B cell (primary cell): ENCODE measurements at regions not wholly inside any gene's neighbourhood (a gene's known extent, or its start where the extent isn't known, plus 50 kb on each side); places are given as distances from the start of the nearest gene placed in this dataset.

Experiments used
- ATAC-seq: fragments of 200-7000 bp; cut with Tn5 transposase; one replicate; pipeline ENCODE4 v1.10.0; 2021; ENCODE audit warnings: low read depth, mild to moderate bottlenecking, moderate number of reproducible peaks, moderate library complexity
- CTCF ChIA-PET: fragments of 350-600 bp; sonication (Branson Sonifier 250); formaldehyde crosslinking; loops from one replicate; lab custom pipeline; 2021; ENCODE audit warnings: antibody characterized with exemption, inconsistent platforms; lab: Charles Lee
- POLR2A ChIA-PET: fragments of 350-600 bp; sonication (Branson Sonifier 250); formaldehyde crosslinking; loops from one replicate; lab custom pipeline; 2021; ENCODE audit warnings: antibody characterized with exemption; lab: Charles Lee
- DNase-seq: peaks from one replicate; pipeline ENCODE4 v3.0.0; 2013
- H2AFZ ChIP-seq: 2 replicates; pipeline ENCODE4 v1.6.1; 2012; ENCODE audit warnings: mild to moderate bottlenecking, low read depth, low read length; ENCODE audit not compliant: insufficient read depth, poor library complexity, severe bottlenecking
- H3K27ac ChIP-seq, 2 donors: 1 replicate in 1 of 2; 2 replicates in 1 of 2; pipeline ENCODE4 v1.5.1; 2012 to 2013; ENCODE audit warnings: low read length in 2 of 2, mild to moderate bottlenecking in 2 of 2, moderate library complexity in 1 of 2
- H3K27me3 ChIP-seq, 4 experiments: fragments of 200-600 bp in 1 of 4; sonication (generic) in 1 of 4; replicated peaks in 1 of 4; 1 replicate in 2 of 4; 2 replicates in 2 of 4; pipeline versions ENCODE4 v1.6.1 to v1.7.0; 2013 to 2016; ENCODE audit warnings: low read length in 3 of 4, mild to moderate bottlenecking in 2 of 4, mixed read lengths in 1 of 4, moderate library complexity in 1 of 4; ENCODE audit not compliant: insufficient read depth in 4 of 4, control insufficient read depth in 3 of 4; ENCODE audit errors: control extremely low read depth in 1 of 4
- H3K36me3 ChIP-seq, 2 experiments: replicated peaks in 1 of 2; 1 replicate in 1 of 2; 2 replicates in 1 of 2; pipeline versions ENCODE4 v1.6.1 to v1.7.1; 2013; ENCODE audit warnings: low read length in 1 of 2; ENCODE audit not compliant: insufficient read depth in 2 of 2, control insufficient read depth in 1 of 2; ENCODE audit errors: control extremely low read depth in 1 of 2, extremely low read depth in 1 of 2
- H3K4me1 ChIP-seq, 2 donors: fragments of 200-600 bp in 1 of 2; sonication (generic) in 1 of 2; 1 replicate in 1 of 2; 2 replicates in 1 of 2; pipeline versions ENCODE4 v1.5.1 to v1.6.1; 2013 to 2017; ENCODE audit warnings: low read length in 2 of 2; ENCODE audit not compliant: control insufficient read depth in 2 of 2, insufficient read depth in 2 of 2
- H3K4me2 ChIP-seq: replicated peaks from 2 replicates; pipeline ENCODE3; 2012; ENCODE audit warnings: mild to moderate bottlenecking, low read depth, low read length; ENCODE audit not compliant: poor library complexity, severe bottlenecking
- H3K4me3 ChIP-seq, 5 experiments: fragments of 200-600 bp in 1 of 5; sonication (generic) in 1 of 5; 1 replicate in 3 of 5; 2 replicates in 2 of 5; pipeline versions ENCODE4 v1.5.1 to v1.7.0; 2011 to 2016; ENCODE audit warnings: low read length in 4 of 5, mild to moderate bottlenecking in 4 of 5, low read depth in 2 of 5, control low read depth in 1 of 5, moderate library complexity in 1 of 5; ENCODE audit not compliant: insufficient read depth in 1 of 5; ENCODE audit errors: control extremely low read depth in 1 of 5, extremely low read depth in 1 of 5
- H3K79me2 ChIP-seq: fragments of 200-600 bp; sonication (generic); one replicate; pipeline ENCODE4 v1.6.0; 2016; ENCODE audit warnings: low read length; ENCODE audit not compliant: control insufficient read depth, insufficient read depth
- H3K9ac ChIP-seq: fragments of 200-600 bp; sonication (generic); 2 replicates; pipeline ENCODE4 v1.6.1; 2017; ENCODE audit warnings: mild to moderate bottlenecking, low read length, moderate library complexity
- H3K9me3 ChIP-seq, 3 donors: one replicate each; pipeline versions ENCODE4 v1.6.1 to v1.7.1; 2013; ENCODE audit warnings: low read length in 2 of 3; ENCODE audit not compliant: control insufficient read depth in 2 of 3, insufficient read depth in 1 of 3; ENCODE audit errors: control extremely low read depth in 1 of 3
- H4K20me1 ChIP-seq: 2 replicates; pipeline ENCODE4 v1.6.0; 2012; ENCODE audit warnings: mild to moderate bottlenecking, low read length; ENCODE audit not compliant: insufficient read depth, control insufficient read depth, poor library complexity, severe bottlenecking
- H3K27ac Mint-ChIP-seq: one replicate; pipeline ENCODE4 v1.8.0; 2021; ENCODE audit warnings: mixed read lengths
- H3K27me3 Mint-ChIP-seq: one replicate; pipeline ENCODE4 v1.8.0; 2021; ENCODE audit warnings: mixed read lengths
- H3K4me1 Mint-ChIP-seq: one replicate; pipeline ENCODE4 v1.8.0; 2021; ENCODE audit warnings: mixed read lengths
- H3K4me3 Mint-ChIP-seq: one replicate; pipeline ENCODE4 v1.8.0; 2021; ENCODE audit warnings: mixed read lengths
- H3K9me3 Mint-ChIP-seq: one replicate; pipeline ENCODE4 v1.8.0; 2022; ENCODE audit warnings: mixed read lengths; ENCODE audit not compliant: insufficient read depth
- EZH2 ChIP-seq: IDR thresholded peaks from 2 replicates; pipeline ENCODE4 v1.6.1; 2012; ENCODE audit warnings: borderline replicate concordance, low read depth, mild to moderate bottlenecking, moderate library complexity, low read length; ENCODE audit not compliant: insufficient read depth, poor library complexity, severe bottlenecking
- WGBS: methylation state at CpG from one replicate; pipeline ENCODE4 v1.1.5; 2013; ENCODE audit warnings: missing lambda C conversion rate; ENCODE audit not compliant: insufficient coverage; 5-methylcytosine and 5-hydroxymethylcytosine counted together
- intact Hi-C: fragments of 100-400 bp; cut with micrococcal nuclease; formaldehyde crosslinking; loops from one replicate; pipeline ENCODE4 v1.10.0; 2022
- TF ChIP-seq, protein P1 (sequence below): fragments of 200-600 bp; IDR thresholded peaks from one replicate; pipeline ENCODE4 v1.8.0; 2022; ENCODE audit warnings: antibody characterized with exemption, mild to moderate bottlenecking

DNA sequence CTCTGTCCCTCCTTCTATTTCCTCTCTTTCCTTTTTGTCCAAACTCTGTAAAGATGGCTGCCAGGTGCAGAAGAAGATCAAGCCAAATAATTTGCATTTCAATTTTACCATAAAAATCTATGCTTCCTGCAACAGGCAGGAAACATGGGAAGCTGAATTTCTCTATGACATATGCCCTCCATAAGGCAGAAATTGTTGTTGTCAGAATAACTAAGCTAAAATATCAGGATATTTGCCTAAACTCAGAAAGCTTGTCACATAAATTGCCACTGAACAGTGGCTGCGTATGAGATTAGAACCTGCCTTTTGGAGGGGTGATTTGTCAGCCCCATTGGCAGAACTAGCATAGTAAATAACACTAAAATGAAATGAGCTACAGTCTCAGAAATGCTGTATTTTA lies 288.3 kb upstream of the LMCD1 start:
- Mint-ChIP-seq H3K27ac (no peak overlapping the region), H3K9me3 (no peaks in the 10 kb centered on the region), H3K4me3 (no peak overlapping the region), H3K4me1 (no peaks in the 10 kb centered on the region), H3K27me3 (no peaks in the 10 kb centered on the region)
- DNase-seq (no peak), ATAC-seq (no peak)
- H3K4me1 ChIP-seq, result no peaks in the 10 kb centered on the region
- ChIA-PET CTCF (no interaction called here), POLR2A (no interaction called here)
- WGBS, result no CpG with 5 or more reads among the region's 1 CpG
- H3K36me3 ChIP-seq, result no peaks in the 10 kb centered on the region
- TF ChIP-seq, protein P1, sequence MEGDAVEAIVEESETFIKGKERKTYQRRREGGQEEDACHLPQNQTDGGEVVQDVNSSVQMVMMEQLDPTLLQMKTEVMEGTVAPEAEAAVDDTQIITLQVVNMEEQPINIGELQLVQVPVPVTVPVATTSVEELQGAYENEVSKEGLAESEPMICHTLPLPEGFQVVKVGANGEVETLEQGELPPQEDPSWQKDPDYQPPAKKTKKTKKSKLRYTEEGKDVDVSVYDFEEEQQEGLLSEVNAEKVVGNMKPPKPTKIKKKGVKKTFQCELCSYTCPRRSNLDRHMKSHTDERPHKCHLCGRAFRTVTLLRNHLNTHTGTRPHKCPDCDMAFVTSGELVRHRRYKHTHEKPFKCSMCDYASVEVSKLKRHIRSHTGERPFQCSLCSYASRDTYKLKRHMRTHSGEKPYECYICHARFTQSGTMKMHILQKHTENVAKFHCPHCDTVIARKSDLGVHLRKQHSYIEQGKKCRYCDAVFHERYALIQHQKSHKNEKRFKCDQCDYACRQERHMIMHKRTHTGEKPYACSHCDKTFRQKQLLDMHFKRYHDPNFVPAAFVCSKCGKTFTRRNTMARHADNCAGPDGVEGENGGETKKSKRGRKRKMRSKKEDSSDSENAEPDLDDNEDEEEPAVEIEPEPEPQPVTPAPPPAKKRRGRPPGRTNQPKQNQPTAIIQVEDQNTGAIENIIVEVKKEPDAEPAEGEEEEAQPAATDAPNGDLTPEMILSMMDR, result no peak
- no peak for TF ChIP-seq EZH2
- no peak overlapping the region for H3K27ac ChIP-seq
- no peak overlapping the region for H3K9ac ChIP-seq
- no peak overlapping the region for H3K4me2 ChIP-seq
- no peak overlapping the region for H3K4me3 ChIP-seq
- H4K20me1 ChIP-seq, result no peaks in the 10 kb centered on the region
- no peaks in the 10 kb centered on the region for H3K9me3 ChIP-seq
- H3K79me2 ChIP-seq, result no peaks in the 10 kb centered on the region
- H2AFZ ChIP-seq, result no peak overlapping the region
- H3K27me3 ChIP-seq, result no peaks in the 10 kb centered on the region
- intact Hi-C loops, result no loop called here

DNA sequence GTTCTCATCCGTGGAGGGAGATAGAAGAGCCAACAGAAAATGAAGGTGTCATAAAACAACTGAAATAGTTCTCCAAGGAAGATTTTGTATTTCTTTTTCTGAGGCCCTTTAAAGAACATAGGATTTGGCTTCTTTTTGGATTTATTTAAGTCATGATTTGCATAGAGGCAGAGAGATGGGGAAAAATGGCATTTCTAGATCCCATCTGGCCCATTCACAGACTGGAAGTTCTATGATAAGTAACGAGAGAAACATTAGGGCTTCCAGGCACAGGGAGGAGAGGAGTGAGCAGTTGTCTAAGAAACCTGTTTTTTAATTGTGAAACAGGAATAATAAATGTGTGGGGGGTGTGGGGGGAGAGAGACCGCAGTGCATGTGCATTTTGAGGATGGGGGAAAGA lies 285.8 kb upstream of the LMCD1 start:
- 90% methylated on average over 3 of the region's 3 CpGs for WGBS
- H3K4me1 ChIP-seq, result no peaks in the 10 kb centered on the region
- no peaks in the 10 kb centered on the region for H3K9me3 Mint-ChIP-seq
- H3K27ac ChIP-seq, result no peak overlapping the region
- no peak for TF ChIP-seq EZH2
- TF ChIP-seq, protein P1, result no peak
- no peaks in the 10 kb centered on the region for H3K9me3 ChIP-seq
- H3K4me1 Mint-ChIP-seq, result no peaks in the 10 kb centered on the region
- ATAC-seq (no peak), DNase-seq (no peak)
- no peaks in the 10 kb centered on the region for H3K79me2 ChIP-seq
- H3K4me3 Mint-ChIP-seq, result no peak overlapping the region
- no peaks in the 10 kb centered on the region for H3K27me3 Mint-ChIP-seq
- H4K20me1 ChIP-seq, result no peaks in the 10 kb centered on the region
- H3K9ac ChIP-seq, result no peak overlapping the region
- H3K27me3 ChIP-seq, result no peaks in the 10 kb centered on the region
- no peaks in the 10 kb centered on the region for H3K36me3 ChIP-seq
- H2AFZ ChIP-seq, result no peak overlapping the region
- ChIA-PET CTCF (no interaction called here), POLR2A (no interaction called here)
- no peak overlapping the region for H3K4me3 ChIP-seq
- H3K27ac Mint-ChIP-seq, result no peak overlapping the region
- H3K4me2 ChIP-seq, result no peak overlapping the region
- intact Hi-C loops, result no loop called here
